ENCODE measurements at regions not wholly inside any gene's neighbourhood (a gene's known extent, or its start where the extent isn't known, plus 50 kb on each side); places are given as distances from the start of the nearest gene placed in this dataset.

DNA sequence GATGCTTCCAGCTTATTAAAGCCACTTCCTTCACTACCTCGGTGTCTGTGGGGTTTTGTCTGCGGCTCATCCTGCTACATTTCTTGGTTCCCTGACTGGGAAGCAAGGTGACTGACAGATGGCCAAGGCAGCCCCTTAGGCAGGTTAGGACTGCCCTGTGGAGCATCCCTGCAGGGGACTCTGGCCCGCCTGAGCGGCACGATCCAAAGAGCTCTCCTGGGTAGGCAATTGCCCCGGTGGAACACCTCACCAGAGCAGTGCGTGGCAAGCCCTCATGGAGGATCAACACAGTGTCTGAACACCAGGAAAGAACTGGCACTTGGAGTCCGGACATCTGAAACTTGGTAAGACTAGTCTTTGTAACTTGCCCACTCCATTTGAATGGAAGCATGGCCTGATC lies 1143.4 kb downstream of the ARAP2 start:
- H3K27ac ChIP-seq (ENCODE audit: low read depth in 2 of 2, low read length in 2 of 2): no peak overlapping the region
- intact Hi-C loops (cut with DNase I): no loop called here
- no peak overlapping the region for H3K4me3 ChIP-seq (ENCODE audit: low read length in 3 of 3)
- no peaks in the 10 kb centered on the region for H3K36me3 ChIP-seq (ENCODE audit: control insufficient read depth in 2 of 3, insufficient read depth in 3 of 3, low read length in 3 of 3)
- no peak for FAIRE-seq
- no peaks in the 10 kb centered on the region for H3K27me3 ChIP-seq (ENCODE audit: control insufficient read depth, insufficient read depth, low read length)
- H3K4me1 ChIP-seq (ENCODE audit: control insufficient read depth in 2 of 3, insufficient read depth in 2 of 3, low read depth in 1 of 3, low read length in 3 of 3): no peaks in the 10 kb centered on the region
- TF ChIP-seq, protein P1, sequence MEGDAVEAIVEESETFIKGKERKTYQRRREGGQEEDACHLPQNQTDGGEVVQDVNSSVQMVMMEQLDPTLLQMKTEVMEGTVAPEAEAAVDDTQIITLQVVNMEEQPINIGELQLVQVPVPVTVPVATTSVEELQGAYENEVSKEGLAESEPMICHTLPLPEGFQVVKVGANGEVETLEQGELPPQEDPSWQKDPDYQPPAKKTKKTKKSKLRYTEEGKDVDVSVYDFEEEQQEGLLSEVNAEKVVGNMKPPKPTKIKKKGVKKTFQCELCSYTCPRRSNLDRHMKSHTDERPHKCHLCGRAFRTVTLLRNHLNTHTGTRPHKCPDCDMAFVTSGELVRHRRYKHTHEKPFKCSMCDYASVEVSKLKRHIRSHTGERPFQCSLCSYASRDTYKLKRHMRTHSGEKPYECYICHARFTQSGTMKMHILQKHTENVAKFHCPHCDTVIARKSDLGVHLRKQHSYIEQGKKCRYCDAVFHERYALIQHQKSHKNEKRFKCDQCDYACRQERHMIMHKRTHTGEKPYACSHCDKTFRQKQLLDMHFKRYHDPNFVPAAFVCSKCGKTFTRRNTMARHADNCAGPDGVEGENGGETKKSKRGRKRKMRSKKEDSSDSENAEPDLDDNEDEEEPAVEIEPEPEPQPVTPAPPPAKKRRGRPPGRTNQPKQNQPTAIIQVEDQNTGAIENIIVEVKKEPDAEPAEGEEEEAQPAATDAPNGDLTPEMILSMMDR (IDR thresholded peaks at IDR 0.05; ENCODE audit: borderline replicate concordance, extremely low read depth, insufficient read depth): no peak
- H3K9ac ChIP-seq (ENCODE audit: low read length in 3 of 3): no peak overlapping the region
- H3K9me3 ChIP-seq (ENCODE audit: control insufficient read depth in 2 of 3, insufficient read depth in 1 of 3, low read length in 3 of 3): no peaks in the 10 kb centered on the region
- peak in 1 of 5 donors; percentile 48 for DNase-seq

DNA sequence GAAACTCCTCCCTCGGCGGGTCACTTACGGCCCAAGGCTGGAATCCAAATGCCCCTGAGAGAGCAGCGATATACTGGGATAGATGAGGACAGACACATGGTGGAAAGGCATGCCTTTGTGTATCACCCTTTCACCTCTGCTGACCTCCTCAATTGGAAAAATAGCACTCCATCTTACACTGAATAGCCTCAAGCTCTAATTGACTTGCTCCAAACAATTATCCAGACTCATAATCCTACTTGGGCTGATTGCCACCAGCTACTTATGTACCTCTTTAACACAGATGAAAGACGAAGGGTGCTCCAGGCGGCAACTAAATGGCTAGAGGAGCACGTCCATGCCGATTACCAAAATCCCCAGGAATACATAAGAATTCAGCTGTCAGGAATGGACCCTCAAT lies 1142.2 kb downstream of the ARAP2 start:
- Histone ChIP-seq H3K4me1 (ENCODE audit: control insufficient read depth in 2 of 3, insufficient read depth in 2 of 3, low read depth in 1 of 3, low read length in 3 of 3) (no peaks in the 10 kb centered on the region), H3K9ac (ENCODE audit: low read length in 3 of 3) (no peak overlapping the region), H3K9me3 (ENCODE audit: control insufficient read depth in 2 of 3, insufficient read depth in 1 of 3, low read length in 3 of 3) (no peaks in the 10 kb centered on the region), H3K4me3 (ENCODE audit: low read length in 3 of 3) (no peak overlapping the region), H3K27ac (ENCODE audit: low read depth in 2 of 2, low read length in 2 of 2) (no peak overlapping the region), H3K36me3 (ENCODE audit: control insufficient read depth in 2 of 3, insufficient read depth in 3 of 3, low read length in 3 of 3) (no peaks in the 10 kb centered on the region), H3K27me3 (ENCODE audit: control insufficient read depth, insufficient read depth, low read length) (no peaks in the 10 kb centered on the region)
- FAIRE-seq: no peak
- intact Hi-C loops (cut with DNase I): no loop called here
- TF ChIP-seq, protein P1 (IDR thresholded peaks at IDR 0.05; ENCODE audit: borderline replicate concordance, extremely low read depth, insufficient read depth): no peak
- DNase-seq: no peak

DNA sequence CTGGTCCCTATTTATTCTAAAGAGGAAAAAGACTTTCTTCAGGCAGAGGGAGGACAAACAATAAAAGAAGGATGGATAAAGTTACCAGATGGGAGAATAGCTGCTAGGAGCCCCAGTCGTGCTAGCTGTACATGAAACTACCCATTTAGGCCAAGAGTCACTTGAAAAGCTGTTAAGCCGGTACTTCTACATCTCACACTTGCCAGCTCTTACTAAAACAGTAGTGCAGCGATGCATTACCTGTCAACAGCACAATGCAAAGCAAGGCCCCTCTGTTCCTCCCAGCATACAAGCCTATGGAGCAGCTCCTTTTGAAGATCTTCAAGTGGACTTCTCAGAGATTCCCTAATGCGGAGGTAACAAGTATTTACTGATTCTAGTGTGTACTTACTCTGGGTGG lies 1138.8 kb downstream of the ARAP2 start:
- H3K36me3 ChIP-seq (ENCODE audit: control insufficient read depth in 2 of 3, insufficient read depth in 3 of 3, low read length in 3 of 3): no peaks in the 10 kb centered on the region
- intact Hi-C loops (cut with DNase I): no loop called here
- H3K4me1 ChIP-seq (ENCODE audit: control insufficient read depth in 2 of 3, insufficient read depth in 2 of 3, low read depth in 1 of 3, low read length in 3 of 3): no peaks in the 10 kb centered on the region
- peak in 3 of 5 donors; percentile 15 to 56 (median 56) for DNase-seq
- H3K4me3 ChIP-seq (ENCODE audit: low read length in 3 of 3): no peak overlapping the region
- H3K9ac ChIP-seq (ENCODE audit: low read length in 3 of 3): no peak overlapping the region
- no peaks in the 10 kb centered on the region for H3K9me3 ChIP-seq (ENCODE audit: control insufficient read depth in 2 of 3, insufficient read depth in 1 of 3, low read length in 3 of 3)
- H3K27me3 ChIP-seq (ENCODE audit: control insufficient read depth, insufficient read depth, low read length): no peaks in the 10 kb centered on the region
- no peak for FAIRE-seq
- H3K27ac ChIP-seq (ENCODE audit: low read depth in 2 of 2, low read length in 2 of 2): no peak overlapping the region
- TF ChIP-seq, protein P1 (IDR thresholded peaks at IDR 0.05; ENCODE audit: borderline replicate concordance, extremely low read depth, insufficient read depth): no peak

DNA sequence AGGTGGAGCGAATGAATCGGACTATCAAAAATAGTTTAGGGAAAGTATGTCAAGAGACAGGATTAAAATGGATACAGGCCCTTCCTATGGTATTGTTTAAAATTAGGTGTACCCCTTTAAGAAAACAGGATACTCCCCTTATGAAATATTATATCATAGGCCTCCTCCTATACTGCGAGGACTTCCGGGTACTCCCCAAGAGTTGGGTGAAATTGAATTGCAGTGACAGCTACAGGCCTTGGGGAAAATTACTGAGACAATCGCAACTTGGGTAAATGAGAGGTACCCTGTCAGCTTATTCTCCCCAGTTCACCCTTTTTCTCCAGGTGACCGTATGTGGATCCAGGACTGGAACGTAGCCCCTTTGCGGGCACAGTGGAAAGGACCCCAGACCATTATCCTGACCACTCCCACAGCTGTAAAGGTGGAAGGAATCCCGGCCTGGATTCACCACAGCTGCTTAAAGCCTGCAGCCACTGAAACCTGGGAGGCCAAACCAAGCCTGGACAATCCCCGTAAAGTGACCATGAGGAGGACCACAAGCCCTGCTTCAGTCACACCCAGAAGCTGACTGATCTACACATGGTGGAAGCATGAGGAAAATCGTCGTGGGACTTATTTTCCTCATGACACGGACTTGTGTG lies 1138.1 kb downstream of the ARAP2 start:
- Histone ChIP-seq H3K4me1 (ENCODE audit: control insufficient read depth in 2 of 3, insufficient read depth in 2 of 3, low read depth in 1 of 3, low read length in 3 of 3) (no peaks in the 10 kb centered on the region), H3K4me3 (ENCODE audit: low read length in 3 of 3) (no peak overlapping the region), H3K36me3 (ENCODE audit: control insufficient read depth in 2 of 3, insufficient read depth in 3 of 3, low read length in 3 of 3) (no peaks in the 10 kb centered on the region), H3K9me3 (ENCODE audit: control insufficient read depth in 2 of 3, insufficient read depth in 1 of 3, low read length in 3 of 3) (no peaks in the 10 kb centered on the region), H3K9ac (ENCODE audit: low read length in 3 of 3) (no peak overlapping the region), H3K27me3 (ENCODE audit: control insufficient read depth, insufficient read depth, low read length) (no peaks in the 10 kb centered on the region), H3K27ac (ENCODE audit: low read depth in 2 of 2, low read length in 2 of 2) (no peak overlapping the region)
- DNase-seq: no peak
- TF ChIP-seq, protein P1 (IDR thresholded peaks at IDR 0.05; ENCODE audit: borderline replicate concordance, extremely low read depth, insufficient read depth): no peak
- intact Hi-C loops (cut with DNase I): no loop called here
- FAIRE-seq: no peak

Data from kidney (tissue), 13 donors.